ENCODE measurements at regions not wholly inside any gene's neighbourhood (a gene's known extent, or its start where the extent isn't known, plus 50 kb on each side); places are given as distances from the start of the nearest gene placed in this dataset.

- H3K9me3 ChIP-seq (ENCODE audit: insufficient read depth, low read length) = no peaks in the 10 kb centered on the region
- no peaks in the 10 kb centered on the region for H3K27me3 ChIP-seq (ENCODE audit: low read depth, low read length)
- H4K20me1 ChIP-seq (ENCODE audit: insufficient read depth, low read length) = no peaks in the 10 kb centered on the region
- no peak overlapping the region for H3K4me3 ChIP-seq (ENCODE audit: low read length)
- H3K4me1 ChIP-seq (ENCODE audit: low read length) = no peaks in the 10 kb centered on the region
- H3K79me2 ChIP-seq (ENCODE audit: low read length) = no peaks in the 10 kb centered on the region
- H3K4me2 ChIP-seq (ENCODE audit: low read length) = no peak overlapping the region
- H3K36me3 ChIP-seq (replicated peaks; ENCODE audit: low read depth, low read length) = no peaks in the 10 kb centered on the region
- H2AFZ ChIP-seq (ENCODE audit: low read depth, low read length) = no peak overlapping the region
- H3K27ac ChIP-seq (ENCODE audit: low read length) = no peak overlapping the region
- H3K9ac ChIP-seq (ENCODE audit: low read length) = no peak overlapping the region
- TF ChIP-seq EZH2phosphoT487 (IDR thresholded peaks at IDR 0.05; ENCODE audit: low read depth) = no peak
- TF ChIP-seq CTCF (IDR thresholded peaks at IDR 0.05; ENCODE audit: low read depth, low read length) = no peak
Measured at GRCh38 chr10:36612436-36612835, 513.0 kb upstream of the ANKRD30A start.

- Histone ChIP-seq H2AFZ (ENCODE audit: low read depth, low read length) (no peak overlapping the region), H3K9ac (ENCODE audit: low read length) (no peak overlapping the region), H3K27me3 (ENCODE audit: low read depth, low read length) (no peaks in the 10 kb centered on the region), H3K4me3 (ENCODE audit: low read length) (no peak overlapping the region), H3K9me3 (ENCODE audit: insufficient read depth, low read length) (no peaks in the 10 kb centered on the region), H3K4me2 (ENCODE audit: low read length) (no peak overlapping the region), H4K20me1 (ENCODE audit: insufficient read depth, low read length) (no peaks in the 10 kb centered on the region), H3K4me1 (ENCODE audit: low read length) (no peaks in the 10 kb centered on the region), H3K79me2 (ENCODE audit: low read length) (no peaks in the 10 kb centered on the region), H3K36me3 (replicated peaks; ENCODE audit: low read depth, low read length) (no peaks in the 10 kb centered on the region), H3K27ac (ENCODE audit: low read length) (no peak overlapping the region)
- TF ChIP-seq CTCF (IDR thresholded peaks at IDR 0.05; ENCODE audit: low read depth, low read length) = no peak
- TF ChIP-seq EZH2phosphoT487 (IDR thresholded peaks at IDR 0.05; ENCODE audit: low read depth) = no peak
Measured at GRCh38 chr10:36608866-36609265, 516.5 kb upstream of the ANKRD30A start.

GRCh38 chr10:36608251-36608650 lies 517.1 kb upstream of the ANKRD30A start:
- no peak overlapping the region for H2AFZ ChIP-seq (ENCODE audit: low read depth, low read length)
- H3K27ac ChIP-seq (ENCODE audit: low read length) = no peak overlapping the region
- no peaks in the 10 kb centered on the region for H3K27me3 ChIP-seq (ENCODE audit: low read depth, low read length)
- no peaks in the 10 kb centered on the region for H4K20me1 ChIP-seq (ENCODE audit: insufficient read depth, low read length)
- no peaks in the 10 kb centered on the region for H3K9me3 ChIP-seq (ENCODE audit: insufficient read depth, low read length)
- no peaks in the 10 kb centered on the region for H3K36me3 ChIP-seq (replicated peaks; ENCODE audit: low read depth, low read length)
- H3K4me3 ChIP-seq (ENCODE audit: low read length) = no peak overlapping the region
- no peaks in the 10 kb centered on the region for H3K4me1 ChIP-seq (ENCODE audit: low read length)
- no peak for TF ChIP-seq EZH2phosphoT487 (IDR thresholded peaks at IDR 0.05; ENCODE audit: low read depth)
- H3K79me2 ChIP-seq (ENCODE audit: low read length) = no peaks in the 10 kb centered on the region
- no peak overlapping the region for H3K4me2 ChIP-seq (ENCODE audit: low read length)
- H3K9ac ChIP-seq (ENCODE audit: low read length) = no peak overlapping the region

- Histone ChIP-seq H3K4me1 (ENCODE audit: low read length) (no peaks in the 10 kb centered on the region), H4K20me1 (ENCODE audit: insufficient read depth, low read length) (no peaks in the 10 kb centered on the region)
Measured at GRCh38 chr10:36606234-36606839, 519.1 kb upstream of the ANKRD30A start.

More at GRCh38 chr10:36606234-36606839, 519.1 kb upstream of the ANKRD30A start:
- Histone ChIP-seq H3K36me3 (replicated peaks; ENCODE audit: low read depth, low read length) (no peaks in the 10 kb centered on the region), H2AFZ (ENCODE audit: low read depth, low read length) (no peak overlapping the region), H3K4me3 (ENCODE audit: low read length) (no peak overlapping the region), H3K79me2 (ENCODE audit: low read length) (no peaks in the 10 kb centered on the region), H3K4me2 (ENCODE audit: low read length) (no peak overlapping the region), H3K27me3 (ENCODE audit: low read depth, low read length) (no peaks in the 10 kb centered on the region), H3K9ac (ENCODE audit: low read length) (no peak overlapping the region), H3K9me3 (ENCODE audit: insufficient read depth, low read length) (no peaks in the 10 kb centered on the region), H3K27ac (ENCODE audit: low read length) (no peak overlapping the region)
- no peak for TF ChIP-seq EZH2phosphoT487 (IDR thresholded peaks at IDR 0.05; ENCODE audit: low read depth)
- TF ChIP-seq CTCF (IDR thresholded peaks at IDR 0.05; ENCODE audit: low read depth, low read length) = no peak

Data from OCI-LY3 (cell line).